Ishikawa (cell line): ENCODE measurements at regions not wholly inside any gene's neighbourhood (a gene's known extent, or its start where the extent isn't known, plus 50 kb on each side); places are given as distances from the start of the nearest gene placed in this dataset.

Experiments
- CEBPB ChIP-seq: IDR thresholded peaks from 2 replicates; pipeline ENCODE4 v1.6.1; 2012
- CREB1 ChIP-seq: IDR thresholded peaks from 2 replicates; pipeline ENCODE4 v1.6.1; 2012; ENCODE audit warnings: low read depth
- EGR1 ChIP-seq: IDR thresholded peaks from 2 replicates; pipeline ENCODE4 v1.6.1; 2012
- EP300 ChIP-seq: IDR thresholded peaks from 2 replicates; pipeline ENCODE4 v1.6.1; 2012; ENCODE audit warnings: borderline replicate concordance
- FOXM1 ChIP-seq: IDR thresholded peaks from 2 replicates; pipeline ENCODE4 v1.6.1; 2012; ENCODE audit warnings: low read depth, borderline replicate concordance
- NFIC ChIP-seq: IDR thresholded peaks from 2 replicates; pipeline ENCODE4 v1.6.1; 2012
- RAD21 ChIP-seq: IDR thresholded peaks from 2 replicates; pipeline ENCODE4 v1.6.1; 2012; ENCODE audit warnings: low read depth
- REST ChIP-seq: IDR thresholded peaks from 2 replicates; pipeline ENCODE4 v1.6.1; 2012; ENCODE audit warnings: low read depth, mild to moderate bottlenecking
- TAF1 ChIP-seq: IDR thresholded peaks from 2 replicates; pipeline ENCODE4 v1.6.1; 2012; ENCODE audit warnings: low read depth, mild to moderate bottlenecking
- TCF12 ChIP-seq: IDR thresholded peaks from 2 replicates; pipeline ENCODE4 v1.6.1; 2012; ENCODE audit warnings: low read depth
- TEAD4 ChIP-seq: IDR thresholded peaks from 2 replicates; pipeline ENCODE4 v1.6.1; 2012
- USF1 ChIP-seq: IDR thresholded peaks from 2 replicates; pipeline ENCODE4 v1.6.1; 2012
- YY1 ChIP-seq: IDR thresholded peaks from 2 replicates; pipeline ENCODE4 v1.6.1; 2012; ENCODE audit warnings: low read depth
- ZBTB7A ChIP-seq: IDR thresholded peaks from 2 replicates; pipeline ENCODE4 v1.6.1; 2012; ENCODE audit warnings: low read depth
- TF ChIP-seq, protein P1 (sequence below): IDR thresholded peaks from 2 replicates; pipeline ENCODE4 v1.6.1; 2012

GRCh38 chr12:118727196-118727978 is 254.0 kb upstream of the SRRM4 start:
- TF ChIP-seq REST = no peak
- TF ChIP-seq TCF12 = no peak
- TF ChIP-seq RAD21 = no peak
- TF ChIP-seq FOXM1 = no peak
- no peak for TF ChIP-seq NFIC
- no peak for TF ChIP-seq ZBTB7A
- TF ChIP-seq CREB1 = no peak
- no peak for TF ChIP-seq EGR1
- TF ChIP-seq, protein P1, sequence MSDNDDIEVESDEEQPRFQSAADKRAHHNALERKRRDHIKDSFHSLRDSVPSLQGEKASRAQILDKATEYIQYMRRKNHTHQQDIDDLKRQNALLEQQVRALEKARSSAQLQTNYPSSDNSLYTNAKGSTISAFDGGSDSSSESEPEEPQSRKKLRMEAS = no peak
- TF ChIP-seq TAF1 = no peak
- no peak for TF ChIP-seq USF1

DNA sequence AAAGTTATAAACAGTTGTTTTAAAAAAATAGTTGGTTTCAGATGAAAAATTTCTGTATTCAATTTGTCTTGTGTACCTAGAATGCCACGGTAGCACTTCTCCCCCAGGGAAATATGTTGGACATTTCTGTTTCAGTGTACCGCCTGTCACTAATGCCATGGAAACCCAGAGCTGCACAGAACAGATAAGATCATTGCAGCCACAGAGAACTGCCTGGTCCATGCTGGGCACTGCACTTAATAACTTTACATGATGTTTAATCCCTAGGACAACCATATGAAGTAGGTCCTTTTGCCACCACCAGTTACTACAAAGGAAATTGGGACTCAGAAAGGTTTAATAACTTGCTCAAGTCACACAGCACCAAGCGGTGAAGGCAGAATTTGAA is 253.4 kb upstream of the SRRM4 start:
- TF ChIP-seq CREB1 (no peak), RAD21 (no peak), ZBTB7A (no peak), FOXM1 (no peak), TCF12 (no peak), YY1 (no peak)

DNA sequence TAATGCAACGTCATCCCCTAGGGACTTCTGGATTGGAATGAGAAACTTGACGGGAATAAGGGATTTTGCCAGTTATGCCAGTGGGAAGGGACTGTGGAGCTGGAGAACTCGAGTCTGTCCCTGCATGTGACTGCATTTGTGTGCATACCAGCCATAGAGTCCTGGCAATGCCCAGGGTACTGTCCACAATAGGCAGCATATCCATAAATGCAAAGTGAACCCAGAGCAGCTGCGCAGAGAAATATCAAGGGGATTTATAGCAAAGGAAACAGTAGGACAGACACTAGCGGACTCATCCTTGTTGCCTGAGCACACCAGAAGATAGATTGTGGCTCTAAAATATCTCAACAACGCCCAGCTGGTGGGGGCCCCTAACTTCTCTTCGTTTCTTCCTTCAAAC is 247.1 kb upstream of the SRRM4 start:
- TF ChIP-seq EP300 (no peak), FOXM1 (no peak), USF1 (no peak), TAF1 (no peak), CEBPB (no peak), YY1 (no peak), ZBTB7A (no peak), TCF12 (no peak), REST (no peak), NFIC (no peak), CREB1 (no peak), EGR1 (no peak), TEAD4 (no peak), RAD21 (no peak)
- TF ChIP-seq, protein P1 = no peak

- TF ChIP-seq, protein P1 = no peak
- no peak for TF ChIP-seq NFIC
- no peak for TF ChIP-seq USF1
- TF ChIP-seq EP300 = no peak
- no peak for TF ChIP-seq CREB1
- TF ChIP-seq EGR1 = no peak
- TF ChIP-seq ZBTB7A = no peak
- no peak for TF ChIP-seq RAD21
- no peak for TF ChIP-seq REST
- TF ChIP-seq TEAD4 = no peak
- TF ChIP-seq YY1 = no peak
- no peak for TF ChIP-seq TCF12
- no peak for TF ChIP-seq FOXM1
- TF ChIP-seq TAF1 = no peak
- no peak for TF ChIP-seq CEBPB
Measured at GRCh38 chr12:118737985-118738540, 243.3 kb upstream of the SRRM4 start.
